GM19455 (cell line): ENCODE measurements at regions not wholly inside any gene's neighbourhood (a gene's known extent, or its start where the extent isn't known, plus 50 kb on each side); places are given as distances from the start of the nearest gene placed in this dataset.
"Not testable (repeated sequence)": the region's sequence is repeated elsewhere in the genome, so short reads cannot be mapped to it uniquely, and the experiment has no call there.

Experiments used
- ATAC-seq: cut with Tn5 transposase; IDR thresholded peaks from one replicate; pipeline ENCODE4 v1.9.1; 2021; ENCODE audit not compliant: unreplicated experiment

DNA sequence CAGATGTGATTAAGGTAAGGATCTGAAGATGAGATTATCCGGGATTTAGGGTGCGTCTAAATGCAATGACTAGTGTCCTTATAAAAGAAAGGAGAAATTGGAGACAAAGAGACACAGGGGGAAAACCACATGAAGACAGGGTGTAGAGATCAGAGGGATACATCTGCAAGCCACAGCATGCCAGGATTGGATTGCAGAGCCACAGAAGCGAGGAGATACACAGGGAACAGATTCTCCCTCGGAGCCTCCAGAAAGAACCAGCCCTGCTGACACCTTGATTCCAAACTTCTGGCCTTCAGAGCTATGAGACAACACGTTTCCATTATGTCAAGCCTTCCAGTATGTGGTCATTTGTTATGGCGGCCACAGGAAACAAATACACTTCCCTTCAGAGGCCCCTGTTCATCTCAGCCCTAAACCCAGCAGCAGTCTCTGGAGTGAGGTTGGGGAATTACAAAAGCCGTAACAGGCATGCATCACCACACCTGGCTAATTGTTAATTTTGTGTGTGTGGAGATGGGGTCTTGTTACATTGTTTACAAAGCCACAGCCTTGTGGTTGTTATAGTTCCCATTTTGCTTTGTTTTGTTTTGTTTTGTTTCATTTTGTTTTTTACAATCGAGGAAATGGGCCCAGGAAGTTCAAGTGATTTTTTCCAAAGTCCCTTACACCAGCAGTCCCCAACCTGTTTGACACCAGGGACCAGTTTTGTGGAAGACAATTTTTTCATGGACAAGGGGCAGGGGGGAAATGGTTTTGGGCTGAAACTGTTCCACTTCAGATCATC is 51.6 kb upstream of the LYRM9 start:
- no peak for ATAC-seq

- ATAC-seq: no peak
Measured at GRCh38 chr17:27945333-27945616, 52.1 kb upstream of the LYRM9 start.

DNA sequence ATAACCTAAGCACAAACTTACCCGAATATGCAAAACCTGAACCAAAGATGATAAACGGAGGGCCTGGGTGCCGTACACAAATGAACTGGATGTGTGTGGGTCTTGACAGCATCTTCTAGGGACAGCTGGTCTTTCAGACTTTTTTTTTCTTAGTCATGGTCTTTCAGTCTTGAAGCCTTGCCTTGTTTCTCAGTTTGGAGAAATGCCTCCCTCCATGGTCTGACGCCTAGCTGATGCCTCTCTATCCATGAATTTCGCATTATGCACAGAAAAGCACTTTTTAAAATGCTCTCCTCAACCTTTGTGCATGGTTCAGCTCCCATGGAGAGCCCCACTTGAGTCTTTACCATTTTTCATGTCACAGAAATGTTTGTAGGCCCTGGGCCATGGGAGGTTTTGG is 52.8 kb upstream of the LYRM9 start:
- ATAC-seq: no peak

- no peak for ATAC-seq
Measured at GRCh38 chr17:27946513-27946912, 53.3 kb upstream of the LYRM9 start.

- no peak for ATAC-seq
Measured at GRCh38 chr17:27947005-27947406, 53.8 kb upstream of the LYRM9 start.

DNA sequence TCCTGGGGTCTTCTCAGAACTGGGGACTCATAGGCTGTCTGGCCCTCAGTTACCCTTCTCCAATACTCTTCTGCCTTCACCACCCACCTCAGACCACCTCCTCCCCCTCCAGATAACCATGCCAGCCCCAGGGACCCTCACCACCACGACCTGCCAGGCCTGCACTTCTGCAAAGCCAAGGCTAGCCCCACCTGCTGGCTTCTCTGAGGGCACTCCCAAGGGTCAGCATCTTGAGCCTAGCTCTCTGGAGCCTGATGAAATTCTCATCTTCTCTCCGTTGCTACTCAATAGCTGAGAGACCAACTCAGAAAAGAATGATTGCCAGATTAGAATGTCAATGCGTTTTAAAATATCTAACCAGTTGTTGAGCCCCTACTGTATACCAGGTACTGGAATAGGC is 56.1 kb upstream of the LYRM9 start:
- no peak for ATAC-seq

DNA sequence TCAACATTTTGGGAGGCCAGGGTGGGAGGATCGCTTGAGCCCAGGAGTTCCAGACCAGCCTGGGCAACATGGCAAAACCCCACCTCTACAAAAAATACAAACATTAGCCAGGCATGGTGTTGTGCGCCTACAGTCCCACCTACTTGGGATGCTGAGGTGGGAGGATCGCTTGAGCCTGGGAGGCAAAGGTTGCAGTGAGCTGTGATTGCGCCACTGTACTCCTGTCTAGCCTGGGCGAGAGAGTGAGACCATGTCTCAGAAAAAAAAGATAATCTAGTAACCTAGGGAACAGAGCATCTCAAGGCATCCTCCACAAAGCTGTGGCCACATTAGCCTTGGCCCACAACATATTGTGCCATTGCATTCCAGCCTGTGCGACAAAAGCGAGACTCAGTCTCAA is 57.1 kb upstream of the LYRM9 start:
- ATAC-seq: not testable (repeated sequence)

DNA sequence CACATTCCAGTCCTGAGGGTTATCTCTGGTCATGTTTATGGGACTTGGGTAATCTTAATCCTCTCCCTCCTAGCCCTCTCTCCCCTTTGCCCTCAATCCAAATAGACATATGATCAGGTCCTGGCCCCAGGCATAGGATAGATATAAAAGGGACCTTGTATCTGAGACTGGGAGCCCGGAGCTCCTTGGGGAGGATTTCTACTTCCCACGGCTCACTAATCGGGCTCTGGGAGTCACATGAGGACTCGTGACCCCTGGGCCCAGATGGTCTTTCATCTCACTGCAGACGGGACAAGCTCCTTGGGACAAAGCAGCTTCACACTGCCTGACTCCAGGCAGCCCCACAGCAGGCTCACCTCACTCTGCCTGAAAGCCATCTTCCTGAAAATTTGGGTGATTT is 57.8 kb upstream of the LYRM9 start:
- no peak for ATAC-seq

DNA sequence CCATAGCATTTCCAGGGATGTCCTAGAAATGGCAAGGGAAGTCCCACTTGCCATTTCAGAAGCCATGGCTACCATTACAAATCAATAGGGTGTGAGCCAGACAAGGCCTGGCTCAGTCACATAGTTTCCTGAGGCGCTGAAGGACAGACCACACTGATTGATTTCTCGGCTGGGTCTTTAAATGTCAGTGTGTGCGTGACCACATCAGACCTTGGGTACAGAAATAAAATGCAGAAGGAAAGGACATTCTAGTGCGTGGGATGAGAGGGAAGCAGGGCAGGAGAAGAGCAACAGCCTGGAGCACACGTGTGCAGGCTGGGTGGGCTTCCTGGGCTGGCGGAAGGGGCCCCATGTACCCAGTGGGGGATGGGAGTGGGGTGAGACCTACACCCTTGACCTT is 58.7 kb upstream of the LYRM9 start:
- no peak for ATAC-seq

DNA sequence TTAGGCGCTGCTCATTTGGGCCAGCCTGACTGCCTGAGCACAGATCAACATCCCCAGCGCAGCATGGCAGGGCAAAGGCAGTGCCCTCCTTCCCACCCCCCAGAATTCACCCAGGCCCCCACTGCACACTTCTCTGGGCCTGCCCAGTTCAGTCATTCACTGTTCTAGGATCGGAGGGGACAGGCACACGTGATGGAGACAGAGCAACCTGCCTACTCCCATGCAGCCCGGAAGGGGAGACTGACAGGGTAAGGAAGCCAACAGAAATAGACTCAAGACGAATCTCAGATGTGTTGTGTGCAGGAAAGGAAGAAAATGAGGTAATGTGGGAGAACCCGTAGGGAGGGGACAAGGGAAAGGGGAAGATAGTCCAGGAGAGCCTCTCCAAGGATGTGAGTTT is 59.2 kb upstream of the LYRM9 start:
- ATAC-seq: no peak

DNA sequence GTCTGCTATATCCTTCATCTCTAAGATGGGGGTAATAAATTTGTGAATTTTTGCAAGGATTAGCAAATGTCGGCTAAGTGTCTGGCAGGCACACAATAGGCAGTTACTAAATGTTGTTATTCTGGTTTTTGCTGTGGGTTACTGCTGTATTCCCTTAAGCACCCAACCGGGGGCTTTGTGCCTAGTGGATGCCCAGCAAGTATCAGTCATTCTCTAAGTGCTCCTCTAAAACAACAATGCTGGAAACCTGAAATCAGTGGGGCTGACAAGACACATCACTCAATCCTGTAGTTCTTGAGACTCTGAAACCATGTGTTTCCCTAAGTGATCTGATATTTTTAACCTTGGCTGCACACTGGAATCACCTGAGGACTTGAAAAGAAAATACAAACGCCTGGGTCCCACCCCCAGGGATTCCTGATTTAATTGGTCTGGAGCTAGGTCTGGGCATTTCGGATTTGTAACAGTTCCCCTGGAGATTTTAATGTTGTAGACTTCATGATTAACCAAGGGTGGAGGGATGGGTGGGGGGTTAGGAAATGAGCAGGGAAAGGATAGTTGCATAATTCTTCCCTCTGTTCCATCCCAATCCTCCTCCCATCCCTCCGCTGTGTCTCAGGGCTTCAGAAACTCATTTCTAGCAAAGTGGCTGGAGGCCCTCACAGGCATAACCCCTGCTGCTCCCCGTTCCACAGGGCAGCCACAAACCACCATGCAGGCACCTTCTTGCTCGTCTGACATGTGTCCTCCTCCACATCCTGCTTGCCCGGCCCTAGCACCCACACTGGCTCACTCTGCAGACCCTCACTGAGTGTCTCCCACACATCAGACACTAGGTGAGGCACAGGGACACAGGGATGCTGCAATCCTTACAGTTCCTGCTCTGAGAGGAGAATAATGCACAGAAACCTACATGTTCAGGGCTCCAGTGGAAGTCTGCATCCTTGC is 61.7 kb upstream of the LYRM9 start:
- no peak for ATAC-seq

- no peak for ATAC-seq
Measured at GRCh38 chr17:27956601-27957445, 63.7 kb upstream of the LYRM9 start.

DNA sequence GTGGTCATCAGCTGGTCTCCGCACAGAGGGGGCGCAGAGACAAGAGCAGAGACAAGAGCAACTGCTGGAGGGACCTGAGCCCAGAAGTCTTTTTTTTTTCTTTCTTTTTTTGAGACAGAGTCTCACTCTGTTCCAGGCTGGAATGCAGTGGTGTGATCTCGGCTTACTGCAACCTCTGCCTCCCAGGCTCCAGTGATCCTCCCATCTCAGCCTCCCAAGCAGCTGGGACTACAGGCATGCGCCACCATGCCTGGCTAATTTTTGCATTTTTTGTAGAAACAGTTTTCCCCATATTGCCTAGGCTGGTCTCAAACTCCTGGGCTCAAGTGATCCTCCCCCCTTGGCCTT is 64.3 kb upstream of the LYRM9 start:
- ATAC-seq: not testable (repeated sequence)

DNA sequence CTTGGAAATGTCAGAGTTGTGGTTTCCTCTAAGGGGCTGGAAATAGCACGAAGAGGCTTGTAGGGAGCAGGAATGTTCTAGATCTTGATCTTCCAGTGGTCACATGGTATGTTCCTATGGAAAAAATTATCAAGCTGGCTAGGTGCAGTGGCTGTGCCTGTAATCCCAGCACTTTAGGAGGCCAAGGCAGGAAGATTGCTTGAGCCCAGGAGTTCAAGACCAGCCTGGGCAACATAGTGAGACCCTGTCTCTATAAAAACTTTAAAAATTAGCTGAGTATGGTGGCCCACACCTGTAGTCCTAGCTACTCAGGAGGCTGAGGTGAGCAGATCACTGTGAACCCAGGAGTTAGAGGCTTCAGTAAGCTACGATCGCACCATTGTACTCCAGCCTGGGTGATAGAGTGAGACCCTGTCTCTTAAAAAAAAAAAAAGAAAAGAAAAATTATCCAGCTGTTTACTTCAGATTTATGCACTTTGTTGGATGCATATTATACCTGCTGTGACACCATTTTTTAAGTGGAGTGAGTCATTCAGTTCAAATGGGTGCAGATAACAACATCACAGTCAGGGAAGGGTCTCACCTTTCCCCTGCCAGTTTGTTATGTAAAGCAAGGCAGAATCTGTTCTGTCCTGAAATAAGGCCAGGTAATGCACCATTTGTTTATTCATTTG is 65.7 kb upstream of the LYRM9 start:
- ATAC-seq: no peak

GRCh38 chr17:27959382-27959709 is 66.2 kb upstream of the LYRM9 start:
- no peak for ATAC-seq

GRCh38 chr17:27960183-27960849 is 67.2 kb upstream of the LYRM9 start:
- ATAC-seq: no peak

DNA sequence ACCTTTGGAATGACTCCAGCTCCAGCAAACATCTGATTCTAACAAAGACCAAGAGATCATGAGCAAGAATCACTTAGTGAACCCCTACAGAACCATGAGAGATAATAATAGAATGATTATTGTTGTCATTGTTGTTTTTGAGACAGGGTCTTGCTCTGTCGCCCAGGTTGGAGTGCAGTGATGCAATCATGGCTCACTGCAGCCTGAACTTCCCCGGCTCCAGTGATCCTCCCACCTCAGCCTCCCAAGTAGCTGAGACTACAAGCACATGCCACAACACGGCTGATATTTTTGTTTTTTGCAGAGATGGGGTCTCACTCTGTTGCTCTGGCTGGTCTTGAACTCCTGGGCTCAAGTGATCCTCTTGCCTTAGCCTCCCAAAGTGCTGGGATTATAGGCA is 69.4 kb upstream of the LYRM9 start:
- ATAC-seq: not testable (repeated sequence)

- ATAC-seq: no peak
Measured at GRCh38 chr17:27965224-27965623, 72.1 kb upstream of the LYRM9 start.

GRCh38 chr17:27968206-27968732 is 74.2 kb upstream of the NLK start:
- no peak for ATAC-seq

DNA sequence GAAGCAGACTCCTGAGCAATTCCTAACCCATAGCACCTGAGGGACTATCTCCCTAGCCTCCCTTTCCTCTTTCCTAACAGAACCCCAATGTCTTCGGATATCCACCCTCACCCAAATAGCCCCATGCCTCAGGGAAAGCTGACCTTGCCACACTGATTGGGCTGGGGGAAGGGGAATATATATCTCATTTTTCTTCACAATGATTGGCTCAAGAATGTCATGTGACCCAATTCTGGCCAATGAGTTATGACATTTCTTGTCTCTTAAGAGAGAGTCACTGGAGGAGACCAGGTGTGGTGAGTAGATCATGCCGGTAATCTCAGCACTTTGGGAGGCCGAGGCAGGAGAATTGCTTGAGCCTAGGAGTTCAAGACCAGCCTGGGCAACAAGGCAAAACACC is 71.9 kb upstream of the NLK start:
- no peak for ATAC-seq
